ENCODE measurements at regions not wholly inside any gene's neighbourhood (a gene's known extent, or its start where the extent isn't known, plus 50 kb on each side); places are given as distances from the start of the nearest gene placed in this dataset.

DNA sequence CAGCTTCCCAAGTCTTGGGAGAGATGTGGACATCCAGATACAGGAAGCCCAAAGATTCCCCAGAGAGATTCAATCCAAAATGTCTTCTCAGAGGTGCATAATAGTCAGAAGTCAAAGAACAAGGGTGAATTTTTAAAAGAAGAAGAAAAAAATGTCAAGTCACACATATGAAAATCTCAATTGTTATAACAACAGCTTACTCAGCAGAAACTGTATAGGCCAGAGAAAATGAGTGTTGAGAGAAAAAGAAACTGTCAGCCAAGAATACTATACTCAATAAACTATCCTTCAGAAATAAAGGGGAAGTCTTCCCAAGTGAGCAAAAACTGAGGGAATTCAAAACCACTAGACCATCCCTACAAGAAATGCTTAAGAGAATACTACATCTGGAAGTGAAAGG, 612.9 kb upstream of the POU3F3 start:
- H3K4me1 Mint-ChIP-seq: no peaks in the 10 kb centered on the region
- H3K9me3 Mint-ChIP-seq: peaks cover 21 to 26% of the 10 kb centered on the region in 2 donors
- intact Hi-C loops (cut with micrococcal nuclease): no loop called here
- Histone ChIP-seq H3K36me3 (ENCODE audit: control insufficient read depth, insufficient read depth, low read length) (no peaks in the 10 kb centered on the region), H3K4me1 (ENCODE audit: control insufficient read depth, insufficient read depth, low read length) (no peaks in the 10 kb centered on the region), H3K9me3 (ENCODE audit: control insufficient read depth, insufficient read depth, low read length) (no peaks in the 10 kb centered on the region), H3K27ac (ENCODE audit: low read length) (no peak overlapping the region), H3K27me3 (ENCODE audit: control insufficient read depth, insufficient read depth, low read length) (no peaks in the 10 kb centered on the region), H3K4me3 (ENCODE audit: low read length) (no peak overlapping the region)
- no peaks in the 10 kb centered on the region for H3K27me3 Mint-ChIP-seq (ENCODE audit: low read depth in 2 of 2)
- DNase-seq (no peak), ATAC-seq (no peak)
- no peak overlapping the region for H3K27ac Mint-ChIP-seq
- TF ChIP-seq, protein P1, sequence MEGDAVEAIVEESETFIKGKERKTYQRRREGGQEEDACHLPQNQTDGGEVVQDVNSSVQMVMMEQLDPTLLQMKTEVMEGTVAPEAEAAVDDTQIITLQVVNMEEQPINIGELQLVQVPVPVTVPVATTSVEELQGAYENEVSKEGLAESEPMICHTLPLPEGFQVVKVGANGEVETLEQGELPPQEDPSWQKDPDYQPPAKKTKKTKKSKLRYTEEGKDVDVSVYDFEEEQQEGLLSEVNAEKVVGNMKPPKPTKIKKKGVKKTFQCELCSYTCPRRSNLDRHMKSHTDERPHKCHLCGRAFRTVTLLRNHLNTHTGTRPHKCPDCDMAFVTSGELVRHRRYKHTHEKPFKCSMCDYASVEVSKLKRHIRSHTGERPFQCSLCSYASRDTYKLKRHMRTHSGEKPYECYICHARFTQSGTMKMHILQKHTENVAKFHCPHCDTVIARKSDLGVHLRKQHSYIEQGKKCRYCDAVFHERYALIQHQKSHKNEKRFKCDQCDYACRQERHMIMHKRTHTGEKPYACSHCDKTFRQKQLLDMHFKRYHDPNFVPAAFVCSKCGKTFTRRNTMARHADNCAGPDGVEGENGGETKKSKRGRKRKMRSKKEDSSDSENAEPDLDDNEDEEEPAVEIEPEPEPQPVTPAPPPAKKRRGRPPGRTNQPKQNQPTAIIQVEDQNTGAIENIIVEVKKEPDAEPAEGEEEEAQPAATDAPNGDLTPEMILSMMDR (IDR thresholded peaks at IDR 0.05): no peak
- H3K4me3 Mint-ChIP-seq: no peak overlapping the region
- peaks cover 14% of the 10 kb centered on the region for H3K36me3 Mint-ChIP-seq

DNA sequence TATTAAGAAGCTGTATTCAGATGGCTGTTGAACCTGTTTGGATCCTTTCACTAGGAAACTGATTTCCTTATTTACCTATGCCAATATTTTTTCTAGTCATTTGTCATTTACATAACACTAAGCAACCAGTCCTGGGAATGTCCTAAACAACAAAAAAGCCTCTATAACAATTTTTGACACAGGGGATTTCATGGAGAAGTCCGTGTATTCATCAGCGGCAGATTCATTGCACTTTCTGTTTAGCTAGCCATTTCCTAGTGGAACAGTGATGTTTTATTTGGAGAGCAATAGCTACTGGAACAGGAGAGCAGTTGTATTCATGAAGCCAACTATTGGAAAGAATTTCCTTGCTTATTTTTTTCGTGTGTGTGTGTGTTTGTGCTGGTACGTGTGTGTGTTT, 604.3 kb upstream of the POU3F3 start:
- Histone ChIP-seq H3K27ac (ENCODE audit: low read length) (no peak overlapping the region), H3K9me3 (ENCODE audit: control insufficient read depth, insufficient read depth, low read length) (peaks cover 11% of the 10 kb centered on the region), H3K36me3 (ENCODE audit: control insufficient read depth, insufficient read depth, low read length) (no peaks in the 10 kb centered on the region), H3K27me3 (ENCODE audit: control insufficient read depth, insufficient read depth, low read length) (no peaks in the 10 kb centered on the region), H3K4me1 (ENCODE audit: control insufficient read depth, insufficient read depth, low read length) (no peaks in the 10 kb centered on the region), H3K4me3 (ENCODE audit: low read length) (no peak overlapping the region)
- intact Hi-C loops (cut with micrococcal nuclease): no loop called here
- Mint-ChIP-seq H3K36me3 (no peaks in the 10 kb centered on the region), H3K27me3 (ENCODE audit: low read depth in 2 of 2) (no peaks in the 10 kb centered on the region), H3K27ac (no peak overlapping the region), H3K9me3 (peaks cover 11 to 15% of the 10 kb centered on the region in 2 donors), H3K4me1 (no peaks in the 10 kb centered on the region), H3K4me3 (no peak overlapping the region)
- no peak for ATAC-seq
- TF ChIP-seq, protein P1 (IDR thresholded peaks at IDR 0.05): no peak
- no peak for DNase-seq
- 68% methylated on average over 4 of the region's 4 CpGs for WGBS (ENCODE audit: insufficient coverage)

DNA sequence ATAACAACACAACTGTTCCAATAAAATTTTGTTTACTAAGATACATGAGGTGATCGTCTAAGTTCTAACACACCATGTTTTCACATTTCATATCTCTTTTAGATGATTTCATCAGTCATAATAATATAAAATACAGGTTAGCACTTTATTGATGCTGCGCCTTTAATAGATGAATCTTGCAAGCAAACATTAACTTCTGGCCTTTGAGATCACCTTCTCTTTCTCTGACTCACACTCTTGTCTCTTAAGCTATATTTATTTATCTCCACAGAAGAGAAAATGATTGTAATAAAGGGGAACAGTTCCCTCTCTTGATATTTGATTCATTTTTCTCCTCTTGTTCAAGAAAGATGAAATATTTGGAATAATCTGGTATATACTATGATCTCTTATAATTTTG, 603.3 kb upstream of the POU3F3 start:
- Histone ChIP-seq H3K9me3 (ENCODE audit: control insufficient read depth, insufficient read depth, low read length) (peaks cover 11% of the 10 kb centered on the region), H3K4me3 (ENCODE audit: low read length) (no peak overlapping the region), H3K27ac (ENCODE audit: low read length) (no peak overlapping the region), H3K27me3 (ENCODE audit: control insufficient read depth, insufficient read depth, low read length) (no peaks in the 10 kb centered on the region), H3K4me1 (ENCODE audit: control insufficient read depth, insufficient read depth, low read length) (no peaks in the 10 kb centered on the region), H3K36me3 (ENCODE audit: control insufficient read depth, insufficient read depth, low read length) (no peaks in the 10 kb centered on the region)
- Mint-ChIP-seq H3K27me3 (ENCODE audit: low read depth in 2 of 2) (no peaks in the 10 kb centered on the region), H3K4me1 (no peaks in the 10 kb centered on the region), H3K36me3 (no peaks in the 10 kb centered on the region), H3K27ac (no peak overlapping the region), H3K9me3 (peaks cover 9 to 13% of the 10 kb centered on the region in 2 donors), H3K4me3 (no peak overlapping the region)
- no peak for ATAC-seq
- WGBS (ENCODE audit: insufficient coverage): no CpG with 5 or more reads among the region's 2 CpGs
- no peak for DNase-seq
- intact Hi-C loops (cut with micrococcal nuclease): no loop called here
- TF ChIP-seq, protein P1 (IDR thresholded peaks at IDR 0.05): no peak

DNA sequence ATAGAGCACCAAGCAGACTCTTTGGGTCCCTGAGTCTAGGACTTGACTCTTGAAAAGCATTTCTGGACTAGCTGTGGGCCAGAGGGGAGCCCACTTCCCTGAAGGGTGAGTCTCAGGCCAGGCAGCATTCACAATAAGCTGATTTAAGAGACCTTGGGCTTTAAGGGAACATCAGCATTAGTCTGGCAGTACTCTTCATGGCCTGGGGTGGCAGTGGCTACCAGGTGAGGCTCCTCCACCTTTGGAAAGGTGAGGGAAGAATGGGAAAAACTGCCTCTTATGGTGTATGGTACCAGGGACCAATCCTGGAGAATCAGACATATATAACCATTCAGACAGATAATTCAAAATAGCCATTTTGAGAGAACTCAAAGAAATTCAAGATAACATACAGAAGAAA, 599.9 kb upstream of the POU3F3 start:
- intact Hi-C loops (cut with micrococcal nuclease): no loop called here
- no peak overlapping the region for H3K27ac Mint-ChIP-seq
- no peaks in the 10 kb centered on the region for H3K4me1 ChIP-seq (ENCODE audit: control insufficient read depth, insufficient read depth, low read length)

More for the DNA sequence above, 599.9 kb upstream of the POU3F3 start:
- Histone ChIP-seq H3K27me3 (ENCODE audit: control insufficient read depth, insufficient read depth, low read length) (no peaks in the 10 kb centered on the region), H3K36me3 (ENCODE audit: control insufficient read depth, insufficient read depth, low read length) (no peaks in the 10 kb centered on the region), H3K4me3 (ENCODE audit: low read length) (no peak overlapping the region), H3K9me3 (ENCODE audit: control insufficient read depth, insufficient read depth, low read length) (peaks cover 11% of the 10 kb centered on the region), H3K27ac (ENCODE audit: low read length) (no peak overlapping the region)
- no peak for DNase-seq
- H3K9me3 Mint-ChIP-seq: peaks cover 11 to 21% of the 10 kb centered on the region in 2 donors
- ATAC-seq: no peak
- peaks cover 10% of the 10 kb centered on the region for H3K36me3 Mint-ChIP-seq
- no peaks in the 10 kb centered on the region for H3K4me1 Mint-ChIP-seq
- no peaks in the 10 kb centered on the region for H3K27me3 Mint-ChIP-seq (ENCODE audit: low read depth in 2 of 2)
- TF ChIP-seq, protein P1 (IDR thresholded peaks at IDR 0.05): no peak
- no peak overlapping the region for H3K4me3 Mint-ChIP-seq

Data from natural killer cell (primary cell).